ENCODE measurements at regions not wholly inside any gene's neighbourhood (a gene's known extent, or its start where the extent isn't known, plus 50 kb on each side); places are given as distances from the start of the nearest gene placed in this dataset.
"Not testable (repeated sequence)": the region's sequence is repeated elsewhere in the genome, so short reads cannot be mapped to it uniquely, and the experiment has no call there.

DNA sequence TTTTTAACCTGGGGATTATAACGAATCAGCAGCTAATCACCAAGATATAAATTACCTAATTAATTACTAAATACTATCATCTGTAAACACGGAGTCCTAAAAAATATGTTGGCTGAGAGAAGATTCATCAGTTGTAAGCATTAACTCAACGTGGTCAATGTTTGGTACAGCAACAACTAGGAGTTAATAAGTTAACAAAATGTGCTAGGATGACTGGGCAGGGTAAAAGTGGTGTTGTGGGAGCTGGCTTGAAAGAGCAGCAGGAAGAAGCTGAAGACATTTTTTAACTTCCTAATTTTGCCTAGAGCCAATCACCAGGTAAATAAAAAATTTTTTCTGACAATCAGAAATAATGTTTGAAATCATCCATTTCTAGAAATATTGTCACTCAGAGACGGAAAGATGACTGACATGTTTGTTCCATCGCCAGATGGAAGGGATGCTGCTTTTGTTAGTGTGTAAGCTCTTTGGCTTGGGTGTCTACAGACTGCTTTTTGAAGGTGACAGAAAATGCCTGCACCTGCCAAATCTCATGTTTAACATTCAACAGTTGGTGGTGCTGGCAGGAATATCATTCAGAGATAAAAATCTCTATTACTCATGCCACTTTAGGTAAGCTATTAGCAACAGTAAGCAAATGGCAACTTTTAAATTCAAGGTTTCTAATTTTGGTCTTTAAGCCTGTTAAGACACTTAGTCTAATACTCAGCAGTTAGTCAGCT lies 1126.9 kb downstream of the STPG2 start:
- H3K4me3 ChIP-seq (ENCODE audit: low read depth, low read length), result no peak overlapping the region
- no peak for DNase-seq (ENCODE audit: low read depth)
- TF ChIP-seq, protein P1, sequence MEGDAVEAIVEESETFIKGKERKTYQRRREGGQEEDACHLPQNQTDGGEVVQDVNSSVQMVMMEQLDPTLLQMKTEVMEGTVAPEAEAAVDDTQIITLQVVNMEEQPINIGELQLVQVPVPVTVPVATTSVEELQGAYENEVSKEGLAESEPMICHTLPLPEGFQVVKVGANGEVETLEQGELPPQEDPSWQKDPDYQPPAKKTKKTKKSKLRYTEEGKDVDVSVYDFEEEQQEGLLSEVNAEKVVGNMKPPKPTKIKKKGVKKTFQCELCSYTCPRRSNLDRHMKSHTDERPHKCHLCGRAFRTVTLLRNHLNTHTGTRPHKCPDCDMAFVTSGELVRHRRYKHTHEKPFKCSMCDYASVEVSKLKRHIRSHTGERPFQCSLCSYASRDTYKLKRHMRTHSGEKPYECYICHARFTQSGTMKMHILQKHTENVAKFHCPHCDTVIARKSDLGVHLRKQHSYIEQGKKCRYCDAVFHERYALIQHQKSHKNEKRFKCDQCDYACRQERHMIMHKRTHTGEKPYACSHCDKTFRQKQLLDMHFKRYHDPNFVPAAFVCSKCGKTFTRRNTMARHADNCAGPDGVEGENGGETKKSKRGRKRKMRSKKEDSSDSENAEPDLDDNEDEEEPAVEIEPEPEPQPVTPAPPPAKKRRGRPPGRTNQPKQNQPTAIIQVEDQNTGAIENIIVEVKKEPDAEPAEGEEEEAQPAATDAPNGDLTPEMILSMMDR (IDR thresholded peaks at IDR 0.05; ENCODE audit: insufficient read depth, low read depth, low read length, missing control alignments), result no peak

DNA sequence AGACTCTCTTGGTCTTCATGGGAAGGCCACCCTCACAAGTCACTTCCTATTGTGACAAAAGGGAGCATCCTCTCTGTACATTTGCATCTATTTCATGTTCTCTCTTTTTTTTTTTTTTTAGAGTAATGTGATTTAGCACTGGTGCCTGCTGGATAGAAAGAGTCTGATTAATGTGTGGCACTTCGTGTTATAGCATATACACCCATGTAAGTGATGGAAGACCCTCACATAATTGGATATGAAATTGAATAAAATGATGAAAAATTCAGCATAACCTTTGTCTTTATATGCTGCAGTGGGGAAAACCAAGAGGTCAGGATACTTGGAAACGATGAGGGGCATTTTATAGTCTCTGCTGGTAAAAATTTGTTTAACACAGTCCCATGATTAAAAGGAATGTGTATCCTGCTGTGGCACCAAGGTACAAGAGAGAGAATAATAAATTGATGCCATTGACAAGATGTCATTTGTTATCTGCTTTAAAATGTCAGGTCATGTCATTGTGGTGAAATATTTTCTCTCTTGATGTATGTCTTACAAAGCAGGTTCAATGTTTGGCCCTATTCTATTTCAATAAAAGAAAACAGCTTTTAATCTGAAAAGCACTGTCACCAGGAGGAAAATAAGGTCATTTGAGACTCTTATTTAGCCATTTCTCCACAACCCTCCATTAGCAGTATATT lies 1115.4 kb downstream of the STPG2 start:
- TF ChIP-seq, protein P1 (IDR thresholded peaks at IDR 0.05; ENCODE audit: insufficient read depth, low read depth, low read length, missing control alignments), result no peak
- no peak for DNase-seq (ENCODE audit: low read depth)
- H3K4me3 ChIP-seq (ENCODE audit: low read depth, low read length), result no peak overlapping the region

DNA sequence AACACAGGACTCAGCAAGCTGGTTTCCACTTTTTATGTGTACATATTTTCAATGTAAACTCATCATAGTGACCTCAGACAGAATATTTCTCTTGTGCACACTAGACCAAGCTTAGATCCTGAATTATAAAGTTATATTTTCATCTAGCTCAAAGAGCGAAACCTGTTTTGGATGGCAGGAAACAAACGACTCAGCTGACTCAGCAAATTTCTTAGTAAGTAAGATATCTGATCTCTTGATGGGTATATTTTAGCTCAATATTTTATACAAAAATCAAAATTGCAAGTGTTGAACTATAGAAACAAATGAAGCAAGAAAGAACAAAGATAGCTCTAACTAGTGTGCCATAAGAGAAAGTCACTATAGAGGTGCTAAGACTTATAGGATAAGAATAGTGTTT lies 1114.5 kb downstream of the STPG2 start:
- TF ChIP-seq, protein P1 (IDR thresholded peaks at IDR 0.05; ENCODE audit: insufficient read depth, low read depth, low read length, missing control alignments), result no peak
- no peak for DNase-seq (ENCODE audit: low read depth)
- H3K4me3 ChIP-seq (ENCODE audit: low read depth, low read length), result no peak overlapping the region

DNA sequence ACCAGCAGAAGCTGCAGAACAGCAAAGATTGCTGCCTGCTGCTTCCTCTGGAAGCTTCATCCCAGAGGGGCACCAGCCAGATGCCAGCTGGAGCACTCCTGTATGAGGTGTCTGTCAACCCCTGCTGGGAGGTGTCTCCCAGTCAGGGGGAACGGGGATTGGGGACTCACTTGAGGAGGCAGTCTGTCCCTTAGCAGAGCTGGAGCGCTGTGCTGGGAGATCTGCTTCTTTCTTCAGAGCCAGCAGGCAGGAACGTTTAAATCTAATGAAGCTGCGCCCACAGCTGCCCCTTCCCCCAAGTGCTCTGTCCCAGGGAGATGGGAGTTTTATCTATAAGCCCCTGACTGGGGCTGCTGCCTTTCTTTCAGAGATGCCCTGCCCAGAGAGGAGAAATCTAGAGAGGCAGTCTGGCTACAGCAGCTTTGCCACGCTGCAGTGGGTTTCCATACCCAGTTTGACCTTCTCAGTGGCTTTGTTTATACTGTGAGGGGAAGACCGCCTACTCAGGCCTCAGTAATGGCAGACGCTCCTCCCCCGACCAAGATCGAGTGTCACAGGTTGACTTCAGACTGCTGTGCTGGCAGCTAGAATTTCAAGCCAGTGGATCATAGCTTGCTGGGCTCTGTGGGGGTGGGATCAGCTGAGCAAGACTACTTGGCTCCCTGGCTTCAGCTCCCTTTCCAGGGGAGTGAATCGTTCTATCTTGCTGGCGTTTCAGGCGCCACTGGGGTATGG lies 1105.7 kb downstream of the STPG2 start:
- peak; percentile 0 for DNase-seq (ENCODE audit: low read depth)
- H3K4me3 ChIP-seq (ENCODE audit: low read depth, low read length), result not testable (repeated sequence)

DNA sequence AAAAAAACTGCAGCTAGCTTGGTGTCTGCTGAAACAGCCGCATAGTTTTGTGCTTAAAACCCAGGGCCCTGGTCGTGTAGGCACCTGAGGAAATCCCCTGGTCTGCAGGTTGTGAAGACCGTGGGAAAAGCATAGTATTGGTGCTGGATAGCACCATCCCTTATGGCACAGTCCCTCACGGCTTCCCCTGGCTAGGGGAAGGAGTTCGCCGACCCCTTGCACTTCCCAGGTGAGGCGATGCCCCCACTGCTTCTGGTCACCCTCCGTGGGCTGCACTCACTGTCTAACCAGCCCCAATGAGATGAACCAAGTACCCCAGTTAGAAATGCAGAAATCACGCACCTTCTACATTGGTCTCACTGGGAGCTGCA lies 1105.1 kb downstream of the STPG2 start:
- TF ChIP-seq, protein P1 (IDR thresholded peaks at IDR 0.05; ENCODE audit: insufficient read depth, low read depth, low read length, missing control alignments), result no peak
- H3K4me3 ChIP-seq (ENCODE audit: low read depth, low read length), result no peak overlapping the region
- no peak for DNase-seq (ENCODE audit: low read depth)

DNA sequence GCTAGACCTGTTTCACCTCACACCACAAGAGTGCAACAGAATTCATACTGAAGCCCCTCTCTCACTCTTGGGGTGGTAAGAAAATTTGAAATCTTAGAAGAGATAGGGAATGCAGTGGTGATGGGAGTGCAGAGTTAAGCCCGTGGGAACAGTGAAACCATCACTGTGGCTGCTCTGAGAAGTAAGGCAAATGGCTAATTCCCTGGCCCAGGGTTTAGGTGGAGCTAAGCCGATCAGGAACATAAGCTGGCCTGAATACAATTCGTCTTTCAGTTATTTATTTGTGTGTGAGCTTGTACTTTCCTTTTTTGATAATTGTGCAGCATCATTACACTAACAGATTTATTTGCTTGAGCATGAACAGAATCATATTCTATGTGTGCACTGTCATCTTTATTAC lies 1070.6 kb downstream of the STPG2 start:
- H3K4me3 ChIP-seq (ENCODE audit: low read depth, low read length), result no peak overlapping the region
- TF ChIP-seq, protein P1 (IDR thresholded peaks at IDR 0.05; ENCODE audit: insufficient read depth, low read depth, low read length, missing control alignments), result no peak
- DNase-seq (ENCODE audit: low read depth), result no peak

DNA sequence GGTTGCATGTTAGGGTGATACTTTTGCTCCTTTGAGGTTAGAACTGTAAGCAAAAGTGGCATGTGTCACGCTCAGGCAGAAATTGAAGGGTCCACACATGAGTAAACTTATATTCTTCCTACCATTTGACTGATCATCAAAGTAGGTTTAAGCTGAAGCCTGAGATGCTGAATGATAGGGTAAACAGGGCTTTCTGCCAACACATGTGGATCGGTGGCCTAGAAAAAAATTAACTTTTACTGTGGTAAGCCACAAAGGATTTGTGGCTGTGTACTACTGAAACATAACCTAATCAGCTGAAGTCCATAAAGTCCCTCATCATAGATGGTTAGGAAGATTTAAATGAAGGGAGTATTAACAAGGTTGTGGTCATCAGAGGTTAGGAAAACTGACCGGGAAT lies 1070.1 kb downstream of the STPG2 start:
- no peak overlapping the region for H3K4me3 ChIP-seq (ENCODE audit: low read depth, low read length)
- TF ChIP-seq, protein P1 (IDR thresholded peaks at IDR 0.05; ENCODE audit: insufficient read depth, low read depth, low read length, missing control alignments), result no peak
- DNase-seq (ENCODE audit: low read depth), result no peak
